ENCODE measurements at regions not wholly inside any gene's neighbourhood (a gene's known extent, or its start where the extent isn't known, plus 50 kb on each side); places are given as distances from the start of the nearest gene placed in this dataset.

GRCh38 chr10:117697402-117697801 lies 154.9 kb downstream of the EMX2 start:
- intact Hi-C loops (cut with DNase I; ENCODE audit: low total_unique reads): no loop called here
- Histone ChIP-seq H3K4me1 (no peaks in the 10 kb centered on the region), H3K27ac (no peak overlapping the region), H3K4me3 (no peak overlapping the region), H3K36me3 (no peaks in the 10 kb centered on the region), H3K9me3 (no peaks in the 10 kb centered on the region), H3K27me3 (no peaks in the 10 kb centered on the region)
- no peak for TF ChIP-seq CTCF (IDR thresholded peaks at IDR 0.05)
- DNase-seq: no peak

GRCh38 chr10:117698809-117699208 lies 156.3 kb downstream of the EMX2 start:
- no peak for TF ChIP-seq CTCF (IDR thresholded peaks at IDR 0.05)
- Histone ChIP-seq H3K27ac (no peak overlapping the region), H3K9me3 (no peaks in the 10 kb centered on the region), H3K4me1 (no peaks in the 10 kb centered on the region), H3K4me3 (no peak overlapping the region), H3K27me3 (no peaks in the 10 kb centered on the region), H3K36me3 (no peaks in the 10 kb centered on the region)
- no peak for DNase-seq
- intact Hi-C loops (cut with DNase I; ENCODE audit: low total_unique reads): no loop called here

- Histone ChIP-seq H3K4me3 (no peak overlapping the region), H3K27me3 (no peaks in the 10 kb centered on the region), H3K36me3 (no peaks in the 10 kb centered on the region), H3K27ac (no peak overlapping the region), H3K9me3 (no peaks in the 10 kb centered on the region), H3K4me1 (no peaks in the 10 kb centered on the region)
- no peak for DNase-seq
- intact Hi-C loops (cut with DNase I; ENCODE audit: low total_unique reads): no loop called here
- no peak for TF ChIP-seq CTCF (IDR thresholded peaks at IDR 0.05)
Observed at GRCh38 chr10:117699436-117700075, 157.0 kb downstream of the EMX2 start.

- Histone ChIP-seq H3K4me1 (no peaks in the 10 kb centered on the region), H3K36me3 (no peaks in the 10 kb centered on the region), H3K9me3 (no peaks in the 10 kb centered on the region), H3K27ac (no peak overlapping the region), H3K27me3 (peaks cover 0 to 4% of the 10 kb centered on the region in 2 donors), H3K4me3 (no peak overlapping the region)
- intact Hi-C loops (cut with DNase I; ENCODE audit: low total_unique reads): no loop called here
- TF ChIP-seq CTCF (IDR thresholded peaks at IDR 0.05): no peak
- no peak for DNase-seq
Observed at GRCh38 chr10:117710181-117710798, 167.7 kb downstream of the EMX2 start.

- Histone ChIP-seq H3K9me3 (peaks cover 0 to 8% (median 0%) of the 10 kb centered on the region in 3 donors), H3K4me1 (no peaks in the 10 kb centered on the region), H3K27ac (no peak overlapping the region), H3K4me3 (no peak overlapping the region), H3K27me3 (peaks cover 0 to 14% of the 10 kb centered on the region in 2 donors), H3K36me3 (no peaks in the 10 kb centered on the region)
- DNase-seq: no peak
- no peak for TF ChIP-seq CTCF (IDR thresholded peaks at IDR 0.05)
- intact Hi-C loops (cut with DNase I; ENCODE audit: low total_unique reads): no loop called here
Observed at GRCh38 chr10:117716889-117717288, 174.3 kb downstream of the EMX2 start.
